H1 (cell line): ENCODE measurements at regions not wholly inside any gene's neighbourhood (a gene's known extent, or its start where the extent isn't known, plus 50 kb on each side); places are given as distances from the start of the nearest gene placed in this dataset.

Experiments
- CTCF ChIA-PET: fragments of 300-600 bp; sonication (Branson Sonifier 250); formaldehyde crosslinking; loops from one replicate; lab custom pipeline; 2021; ENCODE audit not compliant: partially characterized antibody; lab: Charles Lee
- POLR2A ChIA-PET: fragments of 300-600 bp; sonication (Branson Sonifier 250); formaldehyde crosslinking; loops from one replicate; lab custom pipeline; 2021; ENCODE audit warnings: inconsistent platforms; ENCODE audit not compliant: partially characterized antibody; lab: Charles Lee
- DNase-seq, 2 experiments: peaks; one replicate each; pipeline versions ENCODE4 v3.0.0 to v3.0.0-alpha.2; 2010 to 2022; ENCODE audit warnings: low spot score in 2 of 2, low read depth in 1 of 2, mixed read lengths in 1 of 2
- FAIRE-seq: peaks from 2 replicates; lab custom pipeline; 2011; peaks lifted over from hg19 to GRCh38; lab: Jason Lieb, UNC
- H2AFZ ChIP-seq: 2 replicates; pipeline ENCODE4 v1.8.1; 2012; ENCODE audit warnings: low read length, inconsistent platforms
- H2AK5ac ChIP-seq: 2 replicates; pipeline ENCODE4 v1.6.1; 2013; ENCODE audit warnings: low read depth, low read length
- H2BK120ac ChIP-seq: replicated peaks from 2 replicates; pipeline ENCODE3; 2013; ENCODE audit warnings: low read depth, low read length, inconsistent platforms
- H2BK12ac ChIP-seq: 2 replicates; pipeline ENCODE4 v1.6.1; 2013; ENCODE audit warnings: low read depth, low read length
- H2BK15ac ChIP-seq: 2 replicates; pipeline ENCODE4 v1.6.1; 2013; ENCODE audit warnings: low read length
- H2BK20ac ChIP-seq: 2 replicates; pipeline ENCODE4 v1.6.1; 2013; ENCODE audit warnings: low read length
- H2BK5ac ChIP-seq: 2 replicates; pipeline ENCODE4 v1.6.1; 2013; ENCODE audit warnings: low read depth, low read length
- H3K14ac ChIP-seq: 2 replicates; pipeline ENCODE4 v1.6.1; 2013; ENCODE audit warnings: inconsistent platforms; ENCODE audit not compliant: insufficient read length
- H3K18ac ChIP-seq: 2 replicates; pipeline ENCODE4 v1.6.1; 2013; ENCODE audit warnings: low read length; ENCODE audit errors: extremely low read depth
- H3K23ac ChIP-seq: 2 replicates; pipeline ENCODE4 v1.6.1; 2013; ENCODE audit warnings: inconsistent platforms; ENCODE audit not compliant: insufficient read length
- H3K23me2 ChIP-seq: 2 replicates; pipeline ENCODE4 v1.6.1; 2013; ENCODE audit warnings: low read depth, low read length
- H3K27ac ChIP-seq: 2 replicates; pipeline ENCODE4 v1.6.1; 2011; ENCODE audit warnings: low read depth, low read length, inconsistent platforms
- H3K27me3 ChIP-seq, 4 experiments: replicated peaks in 1 of 4; 1 replicate in 1 of 4; 2 replicates in 3 of 4; pipeline versions ENCODE4 v1.6.1 to v1.8.1; 2011 to 2013; ENCODE audit warnings: low read length in 3 of 4, mild to moderate bottlenecking in 3 of 4, inconsistent platforms in 2 of 4, mixed read lengths in 2 of 4, moderate library complexity in 1 of 4; ENCODE audit not compliant: control insufficient read depth in 3 of 4, insufficient read depth in 3 of 4; ENCODE audit errors: extremely low read depth in 1 of 4
- H3K36me3 ChIP-seq, 4 experiments: 2 replicates each; pipeline versions ENCODE4 v1.6.1 to v1.8.1; 2011 to 2013; ENCODE audit warnings: mild to moderate bottlenecking in 4 of 4, low read length in 3 of 4, moderate library complexity in 2 of 4, control low read depth in 1 of 4, inconsistent platforms in 1 of 4; ENCODE audit not compliant: insufficient read depth in 4 of 4, control insufficient read depth in 2 of 4
- H3K4ac ChIP-seq: replicated peaks from 2 replicates; pipeline ENCODE3; 2013; ENCODE audit warnings: low read length, low read depth, mixed read lengths, inconsistent platforms; ENCODE audit not compliant: insufficient read length
- H3K4me1 ChIP-seq, 4 experiments: replicated peaks in 1 of 4; 1 replicate in 1 of 4; 2 replicates in 3 of 4; pipeline versions ENCODE4 v1.6.1 to v1.8.1; 2011 to 2013; ENCODE audit warnings: low read length in 3 of 4, inconsistent platforms in 2 of 4, mixed read lengths in 1 of 4; ENCODE audit not compliant: insufficient read depth in 4 of 4, control insufficient read depth in 3 of 4
- H3K4me2 ChIP-seq, 2 experiments: 2 replicates each; pipeline versions ENCODE4 v1.6.1 to v1.8.1; 2011 to 2013; ENCODE audit warnings: low read depth in 2 of 2, low read length in 2 of 2, control low read depth in 1 of 2, inconsistent platforms in 1 of 2, mild to moderate bottlenecking in 1 of 2; ENCODE audit not compliant: insufficient read depth in 1 of 2
- H3K4me3 ChIP-seq, 4 experiments: fragments of 200-600, 300-600 bp in 1 of 4; sonication (generic), shearing (Covaris generic), sonication (Bioruptor Twin) in 1 of 4; 2 replicates each; pipeline versions ENCODE4 v1.5.1 to v1.8.1; 2011 to 2016; ENCODE audit warnings: low read length in 4 of 4, low read depth in 3 of 4, control low read depth in 2 of 4, inconsistent platforms in 2 of 4, mild to moderate bottlenecking in 2 of 4, mixed read lengths in 1 of 4, moderate library complexity in 1 of 4; ENCODE audit not compliant: insufficient read depth in 2 of 4; ENCODE audit errors: extremely low read depth in 1 of 4
- H3K56ac ChIP-seq: replicated peaks from 2 replicates; pipeline ENCODE3; 2013; ENCODE audit warnings: low read depth, mild to moderate bottlenecking, mixed read lengths, low read length, inconsistent platforms; ENCODE audit not compliant: insufficient read length
- H3K79me1 ChIP-seq: 2 replicates; pipeline ENCODE4 v1.6.1; 2013; ENCODE audit warnings: low read depth, low read length, control low read depth
- H3K79me2 ChIP-seq, 2 experiments: 2 replicates each; pipeline versions ENCODE4 v1.6.1 to v1.8.1; 2012 to 2013; ENCODE audit warnings: low read length in 2 of 2, mild to moderate bottlenecking in 2 of 2, inconsistent platforms in 1 of 2; ENCODE audit not compliant: insufficient read depth in 2 of 2, control insufficient read depth in 1 of 2
- H3K9ac ChIP-seq, 4 experiments: replicated peaks in 1 of 4; 1 replicate in 1 of 4; 2 replicates in 3 of 4; pipeline versions ENCODE4 v1.6.1 to v1.8.1; 2011 to 2013; ENCODE audit warnings: low read depth in 3 of 4, low read length in 3 of 4, control low read depth in 2 of 4, mild to moderate bottlenecking in 2 of 4, moderate library complexity in 2 of 4, inconsistent platforms in 1 of 4; ENCODE audit errors: extremely low read depth in 1 of 4
- H3K9me3 ChIP-seq, 2 experiments: 2 replicates each; pipeline versions ENCODE4 v1.6.1 to v1.8.1; 2012 to 2013; ENCODE audit warnings: mild to moderate bottlenecking in 2 of 2, moderate library complexity in 2 of 2, control low read depth in 1 of 2, inconsistent platforms in 1 of 2, low read depth in 1 of 2, low read length in 1 of 2, mixed read lengths in 1 of 2; ENCODE audit not compliant: insufficient read depth in 2 of 2
- H4K20me1 ChIP-seq, 2 experiments: replicated peaks in 1 of 2; 2 replicates each; pipeline versions ENCODE3 to v1.8.1; 2011 to 2013; ENCODE audit warnings: inconsistent platforms in 2 of 2, low read length in 2 of 2, mild to moderate bottlenecking in 1 of 2; ENCODE audit not compliant: insufficient read depth in 2 of 2, control insufficient read depth in 1 of 2
- H4K5ac ChIP-seq: 2 replicates; pipeline ENCODE4 v1.6.1; 2013; ENCODE audit warnings: low read length, low read depth, mixed read lengths, inconsistent platforms; ENCODE audit not compliant: insufficient read length
- H4K8ac ChIP-seq: 2 replicates; pipeline ENCODE4 v1.8.0; 2013; ENCODE audit warnings: mild to moderate bottlenecking, moderate library complexity, low read length, inconsistent platforms; ENCODE audit not compliant: insufficient read depth; ENCODE audit errors: extremely low read depth
- H4K91ac ChIP-seq: replicated peaks from 2 replicates; pipeline ENCODE3; 2013; ENCODE audit warnings: low read length, mixed read lengths, inconsistent platforms; ENCODE audit not compliant: insufficient read length
- KDM5A ChIP-seq: fragments of 200-600 bp; IDR thresholded peaks from 2 replicates; pipeline ENCODE4 v1.7.1; 2012; ENCODE audit warnings: mild to moderate bottlenecking, low read length, inconsistent platforms, mixed read lengths
- WGBS, 2 experiments: shearing (Covaris generic) in 1 of 2; methylation state at CpG; one replicate each; pipeline versions ENCODE4 v1.1.6 to v1.1.7; 2013 to 2015; ENCODE audit warnings: low lambda C conversion rate in 2 of 2, mixed read lengths in 2 of 2, inconsistent platforms in 1 of 2, low coverage in 1 of 2, missing lambda C conversion rate in 1 of 2; ENCODE audit not compliant: insufficient replicate concordance in 2 of 2, insufficient coverage in 1 of 2, insufficient read length in 1 of 2; ENCODE audit errors: extremely low coverage in 1 of 2, missing lambda C conversion rate in 1 of 2; 5-methylcytosine and 5-hydroxymethylcytosine counted together

GRCh38 chr9:115306865-115307264, 188.9 kb upstream of the TNC start:
- H3K56ac ChIP-seq, result no peak overlapping the region
- H3K79me1 ChIP-seq, result no peaks in the 10 kb centered on the region
- H2AFZ ChIP-seq, result no peak overlapping the region
- ChIA-PET POLR2A (no interaction called here), CTCF (no interaction called here)
- H3K9ac ChIP-seq, result no peak overlapping the region
- 89% methylated on average over 2 of the region's 2 CpGs; no CpG with 5 or more reads in 1 of the 2 experiments for WGBS, 2 experiments
- no peak overlapping the region for H3K18ac ChIP-seq
- no peak overlapping the region for H2BK15ac ChIP-seq
- H4K91ac ChIP-seq, result no peak overlapping the region
- no peak for FAIRE-seq
- no peak overlapping the region for H3K23ac ChIP-seq
- H2AK5ac ChIP-seq, result no peak overlapping the region
- no peaks in the 10 kb centered on the region for H3K79me2 ChIP-seq
- no peak overlapping the region for H3K27ac ChIP-seq
- DNase-seq, result no peak
- H3K4ac ChIP-seq, result no peak overlapping the region
- no peak overlapping the region for H3K4me3 ChIP-seq
- no peaks in the 10 kb centered on the region for H3K4me1 ChIP-seq
- no peak for TF ChIP-seq KDM5A
- H2BK5ac ChIP-seq, result no peak overlapping the region
- H3K27me3 ChIP-seq, result no peaks in the 10 kb centered on the region
- no peak overlapping the region for H3K4me2 ChIP-seq
- no peak overlapping the region for H4K8ac ChIP-seq
- H4K5ac ChIP-seq, result no peak overlapping the region
- no peaks in the 10 kb centered on the region for H3K23me2 ChIP-seq
- H3K14ac ChIP-seq, result no peak overlapping the region
- no peak overlapping the region for H2BK20ac ChIP-seq
- no peaks in the 10 kb centered on the region for H3K36me3 ChIP-seq
- no peak overlapping the region for H2BK120ac ChIP-seq
- H3K9me3 ChIP-seq, result 0 out of 4 replicates have a peak, but pooled peaks cover 0 to 2% of the 10 kb centered on the region in 2 experiments
- no peak overlapping the region for H2BK12ac ChIP-seq
- no peaks in the 10 kb centered on the region for H4K20me1 ChIP-seq
